Kidney (tissue), 13 donors: ENCODE measurements at regions not wholly inside any gene's neighbourhood (a gene's known extent, or its start where the extent isn't known, plus 50 kb on each side); places are given as distances from the start of the nearest gene placed in this dataset.

Experiments
- DNase-seq, 5 donors: peaks; one replicate each; pipeline ENCODE4 v3.0.0-alpha.2; 2013 to 2020
- FAIRE-seq: peaks from 2 replicates; lab custom pipeline; 2012; peaks lifted over from hg19 to GRCh38; lab: Jason Lieb, UNC
- H3K27ac ChIP-seq, 2 donors: one replicate each; pipeline ENCODE4 v1.7.0; 2013; ENCODE audit warnings: low read depth in 2 of 2, low read length in 2 of 2, inconsistent platforms in 1 of 2
- H3K27me3 ChIP-seq: one replicate; pipeline ENCODE4 v1.7.1; 2013; ENCODE audit warnings: low read length, inconsistent platforms; ENCODE audit not compliant: control insufficient read depth, insufficient read depth
- H3K36me3 ChIP-seq, 3 donors: one replicate each; pipeline versions ENCODE4 v1.7.0 to v1.7.1; 2013; ENCODE audit warnings: low read length in 3 of 3, control low read depth in 1 of 3, inconsistent platforms in 1 of 3; ENCODE audit not compliant: insufficient read depth in 3 of 3, control insufficient read depth in 2 of 3
- H3K4me1 ChIP-seq, 3 donors: one replicate each; pipeline versions ENCODE4 v1.7.0 to v1.7.1; 2013; ENCODE audit warnings: low read length in 3 of 3, inconsistent platforms in 1 of 3, low read depth in 1 of 3; ENCODE audit not compliant: control insufficient read depth in 2 of 3, insufficient read depth in 2 of 3
- H3K4me3 ChIP-seq, 3 donors: one replicate each; pipeline versions ENCODE4 v1.7.0 to v1.8.1; 2013; ENCODE audit warnings: low read length in 3 of 3, control low read depth in 1 of 3, inconsistent platforms in 1 of 3
- H3K9ac ChIP-seq, 3 donors: one replicate each; pipeline versions ENCODE4 v1.7.0 to v1.7.1; 2013; ENCODE audit warnings: low read length in 3 of 3, control low read depth in 1 of 3, inconsistent platforms in 1 of 3
- H3K9me3 ChIP-seq, 3 donors: one replicate each; pipeline versions ENCODE4 v1.7.0 to v1.7.1; 2013; ENCODE audit warnings: low read length in 3 of 3, control low read depth in 1 of 3, inconsistent platforms in 1 of 3; ENCODE audit not compliant: control insufficient read depth in 2 of 3, insufficient read depth in 1 of 3
- CTCF ChIP-seq: IDR thresholded peaks from 3 replicates; pipeline ENCODE4 v1.5.1; 2012; ENCODE audit warnings: mild to moderate bottlenecking, moderate library complexity, borderline replicate concordance; ENCODE audit not compliant: insufficient read depth; ENCODE audit errors: extremely low read depth
- intact Hi-C: fragments of 100-400 bp; cut with DNase I; formaldehyde crosslinking; loops from one replicate; pipeline ENCODE4 v1.11.1; 2022
- donor health status: control.
- donor health status: control.
- donor health status: control.
- donor health status: control.
- donor health status: control.
- donor health status: DM: yes; HTN: yes; CAD: no.
- donor health status: Normal renal cell carcinoma (clear cell type).

GRCh38 chr5:11963227-11963626 is 59.0 kb upstream of the CTNND2 start:
- intact Hi-C loops = no loop called here
- FAIRE-seq = no peak
- no peaks in the 10 kb centered on the region for H3K9me3 ChIP-seq

GRCh38 chr5:11962122-11962521 is 57.9 kb upstream of the CTNND2 start:
- intact Hi-C loops = no loop called here
- no peak for DNase-seq
- no peak for FAIRE-seq

More at GRCh38 chr5:11963227-11963626, 59.0 kb upstream of the CTNND2 start:
- TF ChIP-seq CTCF = no peak
- Histone ChIP-seq H3K4me1 (no peaks in the 10 kb centered on the region), H3K4me3 (no peak overlapping the region), H3K9ac (no peak overlapping the region), H3K27me3 (no peaks in the 10 kb centered on the region), H3K27ac (no peak overlapping the region), H3K36me3 (no peaks in the 10 kb centered on the region)
- DNase-seq = no peak

GRCh38 chr5:11958321-11958720 is 54.1 kb upstream of the CTNND2 start:
- Histone ChIP-seq H3K27me3 (no peaks in the 10 kb centered on the region), H3K36me3 (no peaks in the 10 kb centered on the region), H3K9me3 (no peaks in the 10 kb centered on the region), H3K4me1 (no peaks in the 10 kb centered on the region), H3K27ac (no peak overlapping the region), H3K9ac (no peak overlapping the region), H3K4me3 (no peak overlapping the region)
- intact Hi-C loops = no loop called here
- FAIRE-seq (no peak), DNase-seq (no peak)
- TF ChIP-seq CTCF = no peak

More at GRCh38 chr5:11962122-11962521, 57.9 kb upstream of the CTNND2 start:
- H3K4me1 ChIP-seq = no peaks in the 10 kb centered on the region
- no peak overlapping the region for H3K9ac ChIP-seq
- H3K36me3 ChIP-seq = no peaks in the 10 kb centered on the region
- no peak overlapping the region for H3K27ac ChIP-seq
- H3K4me3 ChIP-seq = no peak overlapping the region
- H3K27me3 ChIP-seq = no peaks in the 10 kb centered on the region
- no peak for TF ChIP-seq CTCF
- no peaks in the 10 kb centered on the region for H3K9me3 ChIP-seq

GRCh38 chr5:11955331-11955730 is 51.1 kb upstream of the CTNND2 start:
- FAIRE-seq = no peak

More at GRCh38 chr5:11955331-11955730, 51.1 kb upstream of the CTNND2 start:
- Histone ChIP-seq H3K4me3 (no peak overlapping the region), H3K9ac (no peak overlapping the region), H3K27ac (no peak overlapping the region), H3K9me3 (no peaks in the 10 kb centered on the region), H3K27me3 (no peaks in the 10 kb centered on the region), H3K36me3 (no peaks in the 10 kb centered on the region), H3K4me1 (no peaks in the 10 kb centered on the region)
- DNase-seq = no peak
- intact Hi-C loops = no loop called here
- no peak for TF ChIP-seq CTCF
